ENCODE measurements at regions not wholly inside any gene's neighbourhood (a gene's known extent, or its start where the extent isn't known, plus 50 kb on each side); places are given as distances from the start of the nearest gene placed in this dataset.

GRCh38 chr2:83420993-83421392 lies 1038.1 kb downstream of the SUCLG1 start:
- TF ChIP-seq CTCF (IDR thresholded peaks at IDR 0.05) (no peak), ZFX (IDR thresholded peaks at IDR 0.05; ENCODE audit: borderline replicate concordance) (no peak)

All from 22Rv1 (cell line).